ENCODE measurements at regions not wholly inside any gene's neighbourhood (a gene's known extent, or its start where the extent isn't known, plus 50 kb on each side); places are given as distances from the start of the nearest gene placed in this dataset.

DNA sequence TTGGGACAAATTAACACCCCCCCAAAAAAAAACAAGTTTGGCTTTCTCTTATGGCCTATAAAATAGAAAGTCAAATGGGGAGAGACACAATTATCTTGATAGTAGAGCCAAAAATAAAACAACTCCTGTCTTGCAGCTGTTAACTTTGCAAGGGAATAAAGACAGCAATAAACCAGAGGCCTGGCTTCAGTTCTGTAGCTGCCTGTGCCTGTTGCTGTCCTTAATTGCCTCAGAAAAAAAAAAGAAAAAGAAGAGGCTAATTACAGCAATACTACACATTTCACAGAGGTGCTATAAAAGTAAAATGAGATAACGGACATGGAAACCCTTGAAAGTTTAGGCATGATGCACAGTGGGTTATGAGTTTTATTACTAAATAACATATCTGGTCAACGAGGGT lies 170.7 kb upstream of the IRX1 start (continued):
- no peak for TF ChIP-seq CEBPB (IDR thresholded peaks at IDR 0.05; ENCODE audit: low read depth, low read length)
- TF ChIP-seq BRCA1 (IDR thresholded peaks at IDR 0.05; ENCODE audit: low read depth, low read length): no peak
- TF ChIP-seq NRF1 (IDR thresholded peaks at IDR 0.05; ENCODE audit: low read depth, low read length): no peak
- no peak for TF ChIP-seq BACH1 (IDR thresholded peaks at IDR 0.05; ENCODE audit: low read length)
- no peak for TF ChIP-seq RFX5 (IDR thresholded peaks at IDR 0.05; ENCODE audit: borderline replicate concordance, low read depth, low read length)
- no peak for TF ChIP-seq POU5F1 (IDR thresholded peaks at IDR 0.05; ENCODE audit: low read depth, low read length)
